IMR-90 (cell line): ENCODE measurements at regions not wholly inside any gene's neighbourhood (a gene's known extent, or its start where the extent isn't known, plus 50 kb on each side); places are given as distances from the start of the nearest gene placed in this dataset.

ENCODE experiments used
- ATAC-seq: fragments of 200-7000 bp; cut with Tn5 transposase; 2 replicates; pipeline ENCODE4 v1.9.1; 2020; ENCODE audit warnings: low read depth, mild to moderate bottlenecking, moderate library complexity
- BruUV-seq: library from RNA; stranded (reverse); fragments of 400-500 nt; replicated peaks from 2 replicates; lab custom pipeline; 2021; lab: Mats Ljungman, UMichigan
- CTCF ChIA-PET: fragments of 300-600 bp; formaldehyde crosslinking; extraction: SDS; loops from one replicate; lab custom pipeline; 2021; ENCODE audit warnings: antibody characterized with exemption; lab: Yijun Ruan, JAX
- POLR2A ChIA-PET: fragments of 300-600 bp; sonication (Branson Sonifier 250); formaldehyde crosslinking; loops from one replicate; lab custom pipeline; 2022; ENCODE audit warnings: antibody characterized with exemption; ENCODE audit not compliant: unreplicated experiment; lab: Charles Lee
- DNase-seq: peaks from one replicate; pipeline ENCODE4 v3.0.0; 2013
- H2AFZ ChIP-seq: replicated peaks from 2 replicates; pipeline ENCODE3; 2013; ENCODE audit warnings: low read length, mild to moderate bottlenecking; ENCODE audit not compliant: poor library complexity
- H2AK5ac ChIP-seq: 2 replicates; pipeline ENCODE4 v1.6.1; 2013; ENCODE audit warnings: low read depth, low read length, inconsistent platforms
- H2AK9ac ChIP-seq: replicated peaks from 2 replicates; pipeline ENCODE3; 2013; ENCODE audit warnings: mild to moderate bottlenecking, low read depth, low read length, moderate library complexity; ENCODE audit not compliant: poor library complexity
- H2BK120ac ChIP-seq: 2 replicates; pipeline ENCODE4 v1.6.1; 2013; ENCODE audit warnings: low read depth, low read length, inconsistent platforms
- H2BK15ac ChIP-seq: 3 replicates; pipeline ENCODE4 v1.6.1; 2013; ENCODE audit warnings: low read depth, low read length, inconsistent platforms
- H2BK20ac ChIP-seq: 2 replicates; pipeline ENCODE4 v1.6.1; 2013; ENCODE audit warnings: low read depth, mild to moderate bottlenecking, inconsistent platforms, low read length, moderate library complexity
- H2BK5ac ChIP-seq: 2 replicates; pipeline ENCODE4 v1.6.1; 2013; ENCODE audit warnings: mild to moderate bottlenecking, low read depth, low read length, inconsistent platforms; ENCODE audit not compliant: poor library complexity, severe bottlenecking
- H3K14ac ChIP-seq: replicated peaks from 2 replicates; pipeline ENCODE4 v1.6.1; 2013; ENCODE audit warnings: low read depth, low read length, inconsistent platforms
- H3K18ac ChIP-seq: 2 replicates; pipeline ENCODE4 v1.6.1; 2013; ENCODE audit warnings: low read depth, low read length, control low read depth
- H3K23ac ChIP-seq: 2 replicates; pipeline ENCODE4 v1.6.1; 2013; ENCODE audit warnings: low read depth, low read length, inconsistent platforms
- H3K27ac ChIP-seq: 2 replicates; pipeline ENCODE4 v1.5.1; 2013; ENCODE audit warnings: mild to moderate bottlenecking, control low read depth, low read length; ENCODE audit not compliant: insufficient read depth
- H3K27me3 ChIP-seq: 2 replicates; pipeline ENCODE4 v1.6.1; 2013; ENCODE audit warnings: low read length; ENCODE audit not compliant: control insufficient read depth, insufficient read depth
- H3K36me3 ChIP-seq: 2 replicates; pipeline ENCODE4 v1.6.1; 2013; ENCODE audit warnings: low read length, mixed read lengths; ENCODE audit not compliant: control insufficient read depth, insufficient read depth
- H3K4ac ChIP-seq: 2 replicates; pipeline ENCODE4 v1.6.1; 2013; ENCODE audit warnings: low read depth, low read length, inconsistent platforms
- H3K4me1 ChIP-seq: 2 replicates; pipeline ENCODE4 v1.6.1; 2013; ENCODE audit warnings: low read length, mixed read lengths; ENCODE audit not compliant: control insufficient read depth, insufficient read depth
- H3K4me2 ChIP-seq: 2 replicates; pipeline ENCODE4 v1.6.1; 2013; ENCODE audit warnings: low read depth, mild to moderate bottlenecking, control low read depth, low read length, moderate library complexity
- H3K4me3 ChIP-seq: 2 replicates; pipeline ENCODE4 v1.5.1; 2013; ENCODE audit warnings: low read depth, mild to moderate bottlenecking, control low read depth, low read length, moderate library complexity; ENCODE audit not compliant: insufficient read depth
- H3K56ac ChIP-seq: 2 replicates; pipeline ENCODE4 v1.6.1; 2013; ENCODE audit warnings: low read length, inconsistent platforms; ENCODE audit not compliant: insufficient read depth; ENCODE audit errors: extremely low read depth
- H3K79me1 ChIP-seq, 2 experiments: 2 replicates each; pipeline ENCODE4 v1.6.1; 2013; ENCODE audit warnings: low read length in 2 of 2, inconsistent platforms in 1 of 2, low read depth in 1 of 2
- H3K9ac ChIP-seq: 2 replicates; pipeline ENCODE4 v1.6.1; 2013; ENCODE audit warnings: low read depth, low read length, control low read depth
- H3K9me1 ChIP-seq: 2 replicates; pipeline ENCODE4 v1.6.1; 2013; ENCODE audit warnings: low read length, inconsistent platforms; ENCODE audit not compliant: insufficient read depth
- H3K9me3 ChIP-seq: 2 replicates; pipeline ENCODE4 v1.6.1; 2013; ENCODE audit warnings: low read length; ENCODE audit not compliant: control insufficient read depth, insufficient read depth
- H4K20me1 ChIP-seq: 2 replicates; pipeline ENCODE4 v1.6.1; 2013; ENCODE audit warnings: low read length, inconsistent platforms; ENCODE audit not compliant: insufficient read depth
- H4K5ac ChIP-seq: 2 replicates; pipeline ENCODE4 v1.6.1; 2013; ENCODE audit warnings: mild to moderate bottlenecking, low read depth, low read length, control low read depth
- H4K8ac ChIP-seq, 2 experiments: 2 replicates each; pipeline ENCODE4 v1.6.1; 2013; ENCODE audit warnings: low read depth in 2 of 2, low read length in 2 of 2, control low read depth in 1 of 2, inconsistent platforms in 1 of 2
- H4K91ac ChIP-seq: 2 replicates; pipeline ENCODE4 v1.6.1; 2013; ENCODE audit warnings: low read depth, low read length, inconsistent platforms; ENCODE audit not compliant: insufficient read depth
- BHLHE40 ChIP-seq: fragments of 150-350 bp; IDR thresholded peaks from 2 replicates; pipeline ENCODE4 v1.6.1; 2016; ENCODE audit warnings: mild to moderate bottlenecking, low read depth, low read length
- CEBPB ChIP-seq: IDR thresholded peaks from 2 replicates; pipeline ENCODE4 v1.6.1; 2012; ENCODE audit warnings: low read depth, low read length, improper control_type of control experiment
- CHD1 ChIP-seq: IDR thresholded peaks from 2 replicates; pipeline ENCODE4 v1.6.1; 2012; ENCODE audit warnings: low read depth, low read length, improper control_type of control experiment
- CTCF ChIP-seq: conservative IDR thresholded peaks from 2 replicates; pipeline ENCODE4 v1.5.1; 2012; ENCODE audit warnings: mild to moderate bottlenecking, low read depth, low read length, improper control_type of control experiment
- ELK1 ChIP-seq: fragments of 150-350 bp; IDR thresholded peaks from 2 replicates; pipeline ENCODE4 v1.6.1; 2016; ENCODE audit warnings: low read depth, mild to moderate bottlenecking, low read length, moderate library complexity, borderline replicate concordance
- FOS ChIP-seq: fragments of 150-350 bp; IDR thresholded peaks from 2 replicates; pipeline ENCODE4 v1.6.1; 2016; ENCODE audit warnings: low read depth, low read length
- MAFK ChIP-seq: IDR thresholded peaks from 2 replicates; pipeline ENCODE4 v1.6.1; 2012; ENCODE audit warnings: low read depth, low read length, improper control_type of control experiment
- MAZ ChIP-seq: IDR thresholded peaks from 2 replicates; pipeline ENCODE4 v1.6.1; 2012; ENCODE audit warnings: low read depth, mild to moderate bottlenecking, low read length, improper control_type of control experiment, moderate library complexity, borderline replicate concordance
- MXI1 ChIP-seq: IDR thresholded peaks from 2 replicates; pipeline ENCODE4 v1.6.1; 2012; ENCODE audit warnings: low read depth, mild to moderate bottlenecking, low read length, moderate library complexity, borderline replicate concordance
- NFE2L2 ChIP-seq: fragments of 150-350 bp; IDR thresholded peaks from 2 replicates; pipeline ENCODE4 v1.6.1; 2016; ENCODE audit warnings: low read depth, mild to moderate bottlenecking, low read length
- POLR2A ChIP-seq: IDR thresholded peaks from 2 replicates; pipeline ENCODE4 v1.6.1; 2012; ENCODE audit warnings: mild to moderate bottlenecking, low read depth, low read length
- RAD21 ChIP-seq: IDR thresholded peaks from 2 replicates; pipeline ENCODE4 v1.6.1; 2012; ENCODE audit warnings: low read length, improper control_type of control experiment
- RCOR1 ChIP-seq: IDR thresholded peaks from 2 replicates; pipeline ENCODE4 v1.6.1; 2012; ENCODE audit warnings: mild to moderate bottlenecking, low read length, improper control_type of control experiment; ENCODE audit not compliant: insufficient replicate concordance
- RFX5 ChIP-seq: IDR thresholded peaks from 2 replicates; pipeline ENCODE4 v1.8.0; 2012; ENCODE audit warnings: low read depth, mild to moderate bottlenecking, low read length, moderate library complexity
- SMC3 ChIP-seq: fragments of 150-350 bp; IDR thresholded peaks from 2 replicates; pipeline ENCODE4 v1.6.1; 2016; ENCODE audit warnings: low read depth, mild to moderate bottlenecking, antibody characterized with exemption, low read length, moderate library complexity
- USF2 ChIP-seq: fragments of 150-350 bp; IDR thresholded peaks from 2 replicates; pipeline ENCODE4 v1.6.1; 2017; ENCODE audit warnings: mild to moderate bottlenecking, antibody characterized with exemption, low read length, low read depth
- WGBS, 2 experiments: methylation state at CpG; one replicate each; pipeline versions ENCODE4 v1.1.5 to v1.1.7; 2013; ENCODE audit warnings: missing lambda C conversion rate in 2 of 2; ENCODE audit not compliant: insufficient read length in 1 of 2; ENCODE audit errors: extremely low coverage in 2 of 2; 5-methylcytosine and 5-hydroxymethylcytosine counted together
- dilution Hi-C: fragments of 300-500 bp; cut with HindIII; formaldehyde crosslinking; loops from one replicate; pipeline ENCODE4 v1.14.3; 2018; ENCODE audit warnings: low sequenced_read_pairs; ENCODE audit not compliant: unreplicated experiment
- in situ Hi-C: fragments of 300-500 bp; cut with MboI; formaldehyde crosslinking; loops from 3 replicates; pipeline ENCODE4 v1.14.3; 2019; ENCODE audit warnings: low sequenced_read_pairs, inconsistent platforms, mixed read lengths
- intact Hi-C: fragments of 100-400 bp; cut with micrococcal nuclease; formaldehyde crosslinking; loops from 2 replicates; pipeline ENCODE4 v1.10.0; 2022

GRCh38 chr1:30437059-30437576 is 286.3 kb downstream of the MATN1 start:
- no peaks in the 10 kb centered on the region for H4K20me1 ChIP-seq
- H3K4me3 ChIP-seq, result no peak overlapping the region
- no peak overlapping the region for H4K5ac ChIP-seq
- H3K4ac ChIP-seq, result no peak overlapping the region
- TF ChIP-seq RFX5 (no peak), USF2 (no peak), NFE2L2 (no peak), MAFK (no peak), RCOR1 (no peak), MAZ (no peak), CHD1 (no peak), RAD21 (no peak), ELK1 (no peak), SMC3 (no peak), BHLHE40 (no peak), POLR2A (no peak), CEBPB (no peak), FOS (no peak), CTCF (no peak), MXI1 (no peak)
- no peaks in the 10 kb centered on the region for H3K4me1 ChIP-seq
- no peak overlapping the region for H2BK15ac ChIP-seq
- H2BK20ac ChIP-seq, result no peak overlapping the region
- no peak overlapping the region for H3K14ac ChIP-seq
- in situ Hi-C loops, result no loop called here
- no peak overlapping the region for H2AK9ac ChIP-seq
- no peaks in the 10 kb centered on the region for H3K36me3 ChIP-seq
- DNase-seq (no peak), ATAC-seq (no peak)
- dilution Hi-C loops, result no loop called here
- no peak overlapping the region for H4K91ac ChIP-seq
- no peak overlapping the region for H2BK5ac ChIP-seq
- POLR2A ChIA-PET, result no interaction called here
- CTCF ChIA-PET, result no interaction called here
- 0% methylated on average over 1 of the region's 5 CpGs; no CpG with 5 or more reads in 1 of the 2 experiments for WGBS, 2 experiments
- no peak overlapping the region for H3K56ac ChIP-seq
- H3K27me3 ChIP-seq, result no peaks in the 10 kb centered on the region
- no peak overlapping the region for H3K23ac ChIP-seq
- no peaks in the 10 kb centered on the region for H3K79me1 ChIP-seq
- no peak overlapping the region for H3K18ac ChIP-seq
- no peak overlapping the region for H3K9ac ChIP-seq
- H4K8ac ChIP-seq, result no peak overlapping the region
- H2AK5ac ChIP-seq, result no peak overlapping the region
- BruUV-seq, result no TSS peak
- no peak overlapping the region for H2BK120ac ChIP-seq
- no peak overlapping the region for H3K4me2 ChIP-seq
- H3K9me1 ChIP-seq, result no peaks in the 10 kb centered on the region
- no peaks in the 10 kb centered on the region for H3K9me3 ChIP-seq
- intact Hi-C loops, result no loop called here
- no peak overlapping the region for H3K27ac ChIP-seq
- H2AFZ ChIP-seq, result no peak overlapping the region
